Upper lobe of left lung (tissue), 4 donors: ENCODE measurements at regions not wholly inside any gene's neighbourhood (a gene's known extent, or its start where the extent isn't known, plus 50 kb on each side); places are given as distances from the start of the nearest gene placed in this dataset.

Source experiments
- CTCF ChIP-seq, 6 experiments: fragments of 450-650 bp in 4 of 6; fragments of 200-600 bp in 2 of 6; sonication (generic) in 2 of 6; IDR thresholded peaks; one replicate each; pipeline ENCODE4 v1.5.1; 2016 to 2019; ENCODE audit warnings: antibody characterized with exemption in 6 of 6
- EP300 ChIP-seq, 4 donors: sonication (generic); formaldehyde crosslinking; IDR thresholded peaks; one replicate each; pipeline ENCODE4 v1.5.1; 2017; ENCODE audit warnings: antibody characterized with exemption in 4 of 4, control low read depth in 2 of 4
- POLR2A ChIP-seq, 4 donors: fragments of 450-650 bp; IDR thresholded peaks; one replicate each; pipeline ENCODE4 v1.5.1; 2016 to 2017; ENCODE audit warnings: antibody characterized with exemption in 4 of 4, mild to moderate bottlenecking in 2 of 4

- TF ChIP-seq POLR2A (IDR thresholded peaks at IDR 0.05), result no peak
- no peak for TF ChIP-seq EP300 (IDR thresholded peaks at IDR 0.05)
- no peak for TF ChIP-seq CTCF (IDR thresholded peaks at IDR 0.05)
Observed at GRCh38 chr1:185555743-185556142, 178.4 kb upstream of the HMCN1 start.
